Lung (tissue), 11 donors: ENCODE measurements at regions not wholly inside any gene's neighbourhood (a gene's known extent, or its start where the extent isn't known, plus 50 kb on each side); places are given as distances from the start of the nearest gene placed in this dataset.
A peak's percentile ranks its signal among the peaks of the same experiment; 100 is the strongest.

Experiments
- ATAC-seq: fragments of 200-7000 bp; cut with Tn5 transposase; one replicate; pipeline ENCODE4 v1.9.1; 2020; ENCODE audit warnings: moderate number of reproducible peaks; ENCODE audit not compliant: insufficient read depth, low FRiP score
- DNase-seq, 3 donors: peaks; one replicate each; pipeline ENCODE4 v3.0.0-alpha.2; 2013 to 2017
- H3K27ac ChIP-seq, 2 donors: one replicate each; pipeline ENCODE4 v1.5.1; 2013; ENCODE audit warnings: mild to moderate bottlenecking in 2 of 2, moderate library complexity in 2 of 2, control low read depth in 1 of 2, inconsistent platforms in 1 of 2, low read depth in 1 of 2, low read length in 1 of 2
- H3K27me3 ChIP-seq, 3 donors: one replicate each; pipeline ENCODE4 v1.5.1; 2013; ENCODE audit warnings: low read length in 2 of 3; ENCODE audit not compliant: control insufficient read depth in 3 of 3, insufficient read depth in 3 of 3
- H3K36me3 ChIP-seq, 4 donors: one replicate each; pipeline ENCODE4 v1.5.1; 2013; ENCODE audit warnings: low read length in 4 of 4, mild to moderate bottlenecking in 1 of 4, moderate library complexity in 1 of 4; ENCODE audit not compliant: control insufficient read depth in 4 of 4, insufficient read depth in 4 of 4
- H3K4me1 ChIP-seq, 5 donors: one replicate each; pipeline ENCODE4 v1.5.1; 2013; ENCODE audit warnings: low read length in 5 of 5, mild to moderate bottlenecking in 2 of 5, moderate library complexity in 1 of 5; ENCODE audit not compliant: control insufficient read depth in 5 of 5, insufficient read depth in 5 of 5
- H3K4me3 ChIP-seq: one replicate; pipeline ENCODE4 v1.5.1; 2013; ENCODE audit warnings: mild to moderate bottlenecking, control low read depth, moderate library complexity
- H3K9ac ChIP-seq, 2 donors: one replicate each; pipeline ENCODE4 v1.5.1; 2013; ENCODE audit warnings: low read length in 2 of 2, control low read depth in 1 of 2; ENCODE audit not compliant: insufficient read depth in 1 of 2
- H3K9me3 ChIP-seq, 4 donors: one replicate each; pipeline ENCODE4 v1.5.1; 2013; ENCODE audit warnings: low read length in 3 of 4, mild to moderate bottlenecking in 1 of 4, moderate library complexity in 1 of 4; ENCODE audit not compliant: control insufficient read depth in 4 of 4, insufficient read depth in 3 of 4
- WGBS, 2 donors: extraction: QIAGEN DNeasy Blood & Tissue Kit; methylation state at CpG; one replicate each; pipeline ENCODE4 v1.1.7; 2013; 5-methylcytosine and 5-hydroxymethylcytosine counted together
- TF ChIP-seq, protein P1 (sequence below): IDR thresholded peaks from 2 replicates; pipeline ENCODE4 v1.5.1; 2012; ENCODE audit warnings: mild to moderate bottlenecking; ENCODE audit errors: control extremely low read depth, extremely low read depth
- donor health status: control.
- donor health status: control.
- donor health status: Bipolar disorder and iron deficiency.
- donor health status: healthy.
- donor health status: DM: yes; HTN: yes; CAD: no.

DNA sequence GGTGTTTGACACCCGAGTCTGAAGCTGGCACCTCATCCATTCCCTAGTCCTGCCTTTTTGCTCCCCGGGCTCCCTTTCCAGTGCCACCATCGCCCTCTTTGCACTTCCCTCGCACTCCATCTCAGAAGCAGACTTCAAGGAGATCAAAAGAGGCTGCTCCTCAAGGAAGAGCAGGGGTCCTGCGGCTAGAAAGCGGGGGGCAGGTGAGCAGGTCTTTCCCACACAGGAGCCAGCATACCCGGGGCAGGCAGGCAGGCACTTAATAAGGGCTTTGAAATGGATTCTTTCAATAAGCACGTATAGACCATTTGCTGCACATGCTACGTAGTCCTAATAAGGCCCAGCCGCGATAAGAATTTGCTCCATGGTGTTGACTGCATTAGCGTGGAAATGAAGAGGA lies 125.9 kb upstream of the PROX1 start:
- ATAC-seq (no peak), DNase-seq (no peak)
- Histone ChIP-seq H3K4me3 (no peak overlapping the region), H3K27ac (no peak overlapping the region), H3K9me3 (no peaks in the 10 kb centered on the region), H3K9ac (no peak overlapping the region), H3K36me3 (no peaks in the 10 kb centered on the region), H3K4me1 (no peaks in the 10 kb centered on the region), H3K27me3 (no peaks in the 10 kb centered on the region)
- 78 to 85% methylated on average over 12 of the region's 12 CpGs for WGBS, 2 donors
- TF ChIP-seq, protein P1, sequence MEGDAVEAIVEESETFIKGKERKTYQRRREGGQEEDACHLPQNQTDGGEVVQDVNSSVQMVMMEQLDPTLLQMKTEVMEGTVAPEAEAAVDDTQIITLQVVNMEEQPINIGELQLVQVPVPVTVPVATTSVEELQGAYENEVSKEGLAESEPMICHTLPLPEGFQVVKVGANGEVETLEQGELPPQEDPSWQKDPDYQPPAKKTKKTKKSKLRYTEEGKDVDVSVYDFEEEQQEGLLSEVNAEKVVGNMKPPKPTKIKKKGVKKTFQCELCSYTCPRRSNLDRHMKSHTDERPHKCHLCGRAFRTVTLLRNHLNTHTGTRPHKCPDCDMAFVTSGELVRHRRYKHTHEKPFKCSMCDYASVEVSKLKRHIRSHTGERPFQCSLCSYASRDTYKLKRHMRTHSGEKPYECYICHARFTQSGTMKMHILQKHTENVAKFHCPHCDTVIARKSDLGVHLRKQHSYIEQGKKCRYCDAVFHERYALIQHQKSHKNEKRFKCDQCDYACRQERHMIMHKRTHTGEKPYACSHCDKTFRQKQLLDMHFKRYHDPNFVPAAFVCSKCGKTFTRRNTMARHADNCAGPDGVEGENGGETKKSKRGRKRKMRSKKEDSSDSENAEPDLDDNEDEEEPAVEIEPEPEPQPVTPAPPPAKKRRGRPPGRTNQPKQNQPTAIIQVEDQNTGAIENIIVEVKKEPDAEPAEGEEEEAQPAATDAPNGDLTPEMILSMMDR = no peak

DNA sequence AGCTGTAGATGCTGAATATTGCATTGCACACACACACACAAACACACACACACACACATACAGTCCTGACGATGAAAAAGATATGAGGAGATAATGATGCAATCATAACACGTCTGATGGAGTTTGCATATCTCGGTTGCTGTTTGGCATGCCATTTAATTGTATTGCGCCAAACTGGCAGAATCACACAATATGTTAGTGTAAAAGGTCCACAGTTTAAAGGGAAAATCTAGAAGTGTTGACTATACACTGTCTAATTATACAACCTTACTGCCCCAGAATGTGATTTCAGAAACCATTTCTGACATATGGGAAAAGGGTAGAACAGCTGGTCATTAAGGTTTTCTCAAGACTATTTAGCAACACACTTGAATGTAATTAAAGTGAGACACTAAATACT lies 123.7 kb upstream of the PROX1 start:
- no peaks in the 10 kb centered on the region for H3K36me3 ChIP-seq
- no peak overlapping the region for H3K4me3 ChIP-seq
- no peaks in the 10 kb centered on the region for H3K9me3 ChIP-seq
- H3K27ac ChIP-seq = no peak overlapping the region
- WGBS, 2 donors = 76 to 80% methylated on average over 4 of the region's 4 CpGs
- ATAC-seq (no peak), DNase-seq (peak in 1 of 3 donors; percentile 13)
- TF ChIP-seq, protein P1 = no peak
- H3K9ac ChIP-seq = no peak overlapping the region
- H3K27me3 ChIP-seq = no peaks in the 10 kb centered on the region
- H3K4me1 ChIP-seq = peaks cover 0 to 1% (median 0%) of the 10 kb centered on the region in 5 donors

DNA sequence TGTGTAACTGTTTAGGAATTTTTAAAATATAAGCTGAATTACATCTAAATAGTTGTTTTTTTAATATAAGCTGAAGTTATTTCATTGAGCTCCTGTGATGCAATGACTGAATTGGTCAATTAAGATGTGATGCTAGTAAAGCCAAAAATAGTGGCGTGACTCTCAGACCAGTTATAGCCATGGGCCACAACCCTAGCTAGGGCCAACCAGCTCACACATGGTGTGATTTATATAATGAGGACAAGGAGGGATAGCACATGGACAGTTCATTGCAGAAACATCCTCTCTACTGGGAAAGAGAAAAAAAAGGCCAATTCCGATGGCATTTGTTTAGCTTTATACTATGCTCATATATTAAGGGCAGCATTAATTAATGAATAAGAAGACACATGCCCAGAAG lies 119.3 kb upstream of the PROX1 start:
- TF ChIP-seq, protein P1 = no peak
- no peak overlapping the region for H3K27ac ChIP-seq
- no peak overlapping the region for H3K4me3 ChIP-seq
- ATAC-seq = no peak
- H3K27me3 ChIP-seq = no peaks in the 10 kb centered on the region
- DNase-seq = no peak
- H3K36me3 ChIP-seq = no peaks in the 10 kb centered on the region
- peaks cover 0 to 1% (median 0%) of the 10 kb centered on the region in 5 donors for H3K4me1 ChIP-seq
- WGBS, 2 donors = 90% methylated on average over 2 of the region's 2 CpGs
- no peak overlapping the region for H3K9ac ChIP-seq
- H3K9me3 ChIP-seq = no peaks in the 10 kb centered on the region

DNA sequence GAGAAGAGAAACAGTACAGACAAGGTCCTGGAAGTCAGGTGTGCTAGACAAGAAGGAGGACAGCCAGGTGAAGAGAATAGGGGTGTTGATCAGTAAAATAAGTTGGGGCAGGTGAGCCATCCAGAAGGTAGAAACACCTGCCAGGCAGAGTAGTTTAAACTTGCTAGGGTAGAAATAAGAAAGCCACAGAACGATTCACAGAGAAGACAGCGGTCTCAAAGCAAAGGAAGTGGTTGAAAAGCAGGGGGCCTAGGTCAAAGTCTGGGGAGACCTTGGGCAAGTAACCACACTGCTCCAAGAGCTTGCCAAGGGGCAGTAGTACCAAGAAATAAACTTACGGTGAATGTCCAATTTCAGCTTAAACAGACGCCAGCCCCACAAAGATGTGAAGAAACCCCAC lies 116.6 kb upstream of the PROX1 start:
- DNase-seq (no peak), ATAC-seq (no peak)
- H3K9ac ChIP-seq = no peak overlapping the region
- no peaks in the 10 kb centered on the region for H3K36me3 ChIP-seq
- TF ChIP-seq, protein P1 = no peak
- no peak overlapping the region for H3K27ac ChIP-seq
- H3K27me3 ChIP-seq = no peaks in the 10 kb centered on the region
- WGBS, 2 donors = 83 to 87% methylated on average over 4 of the region's 4 CpGs
- H3K9me3 ChIP-seq = no peaks in the 10 kb centered on the region
- no peak overlapping the region for H3K4me3 ChIP-seq
- peaks cover 0 to 1% (median 0%) of the 10 kb centered on the region in 5 donors for H3K4me1 ChIP-seq
